Heart right ventricle (tissue), 16 donors: ENCODE measurements at regions not wholly inside any gene's neighbourhood (a gene's known extent, or its start where the extent isn't known, plus 50 kb on each side); places are given as distances from the start of the nearest gene placed in this dataset.

Source experiments
- ATAC-seq, 8 donors: fragments of 200-7000 bp; cut with Tn5 transposase; one replicate each; pipeline ENCODE4 v1.9.1; 2020; ENCODE audit warnings: mild to moderate bottlenecking in 8 of 8, moderate library complexity in 8 of 8, moderate number of reproducible peaks in 1 of 8
- DNase-seq, 2 donors: peaks; one replicate each; pipeline ENCODE4 v3.0.0-alpha.2; 2020
- H3K27ac ChIP-seq, 10 donors: fragments of 200-600 bp; sonication (generic) in 2 of 10; one replicate each; pipeline versions ENCODE4 v1.5.0 to v1.8.0; 2020 to 2022; ENCODE audit warnings: mild to moderate bottlenecking in 3 of 10
- H3K27me3 ChIP-seq, 7 donors: fragments of 200-600 bp; one replicate each; pipeline ENCODE4 v1.8.0; 2021 to 2022; ENCODE audit warnings: mild to moderate bottlenecking in 2 of 7
- H3K36me3 ChIP-seq, 9 donors: fragments of 200-600 bp; sonication (generic) in 1 of 9; one replicate each; pipeline versions ENCODE4 v1.5.0 to v1.8.0; 2020 to 2022; ENCODE audit warnings: mild to moderate bottlenecking in 2 of 9
- H3K4me1 ChIP-seq, 9 donors: fragments of 200-600 bp; sonication (generic) in 1 of 9; one replicate each; pipeline versions ENCODE4 v1.5.0 to v1.8.0; 2020 to 2022; ENCODE audit warnings: mild to moderate bottlenecking in 4 of 9
- H3K4me3 ChIP-seq, 10 donors: fragments of 200-600 bp; sonication (generic) in 2 of 10; one replicate each; pipeline versions ENCODE4 v1.5.0 to v1.8.0; 2020 to 2022; ENCODE audit warnings: mild to moderate bottlenecking in 7 of 10, moderate library complexity in 2 of 10
- H3K9me3 ChIP-seq, 11 donors: fragments of 200-600 bp in 10 of 11; sonication (generic) in 2 of 11; one replicate each; pipeline versions ENCODE4 v1.5.0 to v1.8.0; 2013 to 2022; ENCODE audit warnings: mild to moderate bottlenecking in 2 of 11, control low read depth in 1 of 11, moderate library complexity in 1 of 11
- WGBS, 2 donors: extraction: QIAGEN DNeasy Blood & Tissue Kit; methylation state at CpG; one replicate each; pipeline ENCODE4 v1.1.7; 2013; ENCODE audit warnings: inconsistent platforms in 1 of 2; 5-methylcytosine and 5-hydroxymethylcytosine counted together
- intact Hi-C, 10 donors: fragments of 100-400 bp; cut with DNase I; formaldehyde crosslinking; loops; one replicate each; pipeline versions ENCODE4 v1.11.1 to v1.14.2; 2022
- TF ChIP-seq, protein P1 (sequence below), 9 donors: fragments of 200-600 bp; sonication (generic) in 2 of 9; IDR thresholded peaks; one replicate each; pipeline versions ENCODE4 v1.5.0 to v1.8.0; 2021 to 2022; ENCODE audit warnings: antibody characterized with exemption in 9 of 9, mild to moderate bottlenecking in 5 of 9, moderate library complexity in 1 of 9
- donor health status: Arrhythmogenic right ventricular cardiomyopathy.
- donor health status: ischemic (EF 13 %, LVEDD 7.1; RV severe dilation, severe dysfunction).
- donor health status: healthy with polysubstance abuse.
- donor health status: DM: no; HTN: yes; CAD: no.
- donor health status: DM: no; HTN: no; CAD: no.
- donor health status: ischemic (EF 25% LVEDD 6.9; RV normal size, moderate dysfunction).
- donor health status: ischemic (EF 25% LVEDD 5.7; RV mildly dilated, moderate dysfunction).
- donor health status: healthy.
- donor health status: DM: yes; HTN: yes; CAD: no.
- donor health status: Ischemic cardiomyopathy.
- donor health status: ischemic (EF 35%, LVEDD 5.7; RV mildly dilated, moderate dysfunction).
- donor health status: nonischemic (EF 11% LVEDD 7.7; RV severe dilation, severe dysfunction).
- donor health status: DM: yes; HTN: yes; CAD: no.
- donor health status: PGD.
- donor health status: ischemic (EF 29% LVEDD 5.4; RV normal size, mild dysfunction).
- donor health status: nonischemic (EF 23%, LVEDD 6.1; RV moderate dilation, normal function).

DNA sequence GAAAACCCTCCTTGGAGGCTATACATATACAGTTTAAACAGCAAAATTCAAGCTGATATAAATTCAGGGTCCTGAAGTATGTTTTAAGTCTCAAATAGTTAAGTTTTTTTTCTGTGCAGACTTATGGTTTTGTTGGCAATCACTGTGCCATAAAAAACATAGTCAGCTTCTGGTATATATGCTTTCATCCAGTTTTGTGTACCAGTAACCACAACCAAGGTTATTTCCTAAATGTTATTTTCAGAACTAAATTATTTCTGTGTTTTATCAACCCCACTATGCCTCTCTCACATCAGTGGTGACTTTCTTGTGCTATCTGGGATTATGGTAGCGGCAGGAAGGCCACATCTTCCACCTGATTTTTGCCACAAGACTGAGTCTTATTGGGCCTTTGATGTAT, 107.7 kb upstream of the SMARCA2 start:
- ATAC-seq (no peak), DNase-seq (no peak)
- TF ChIP-seq, protein P1, sequence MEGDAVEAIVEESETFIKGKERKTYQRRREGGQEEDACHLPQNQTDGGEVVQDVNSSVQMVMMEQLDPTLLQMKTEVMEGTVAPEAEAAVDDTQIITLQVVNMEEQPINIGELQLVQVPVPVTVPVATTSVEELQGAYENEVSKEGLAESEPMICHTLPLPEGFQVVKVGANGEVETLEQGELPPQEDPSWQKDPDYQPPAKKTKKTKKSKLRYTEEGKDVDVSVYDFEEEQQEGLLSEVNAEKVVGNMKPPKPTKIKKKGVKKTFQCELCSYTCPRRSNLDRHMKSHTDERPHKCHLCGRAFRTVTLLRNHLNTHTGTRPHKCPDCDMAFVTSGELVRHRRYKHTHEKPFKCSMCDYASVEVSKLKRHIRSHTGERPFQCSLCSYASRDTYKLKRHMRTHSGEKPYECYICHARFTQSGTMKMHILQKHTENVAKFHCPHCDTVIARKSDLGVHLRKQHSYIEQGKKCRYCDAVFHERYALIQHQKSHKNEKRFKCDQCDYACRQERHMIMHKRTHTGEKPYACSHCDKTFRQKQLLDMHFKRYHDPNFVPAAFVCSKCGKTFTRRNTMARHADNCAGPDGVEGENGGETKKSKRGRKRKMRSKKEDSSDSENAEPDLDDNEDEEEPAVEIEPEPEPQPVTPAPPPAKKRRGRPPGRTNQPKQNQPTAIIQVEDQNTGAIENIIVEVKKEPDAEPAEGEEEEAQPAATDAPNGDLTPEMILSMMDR (IDR thresholded peaks at IDR 0.05), result no peak
- H3K9me3 ChIP-seq, result peaks cover 0 to 27% (median 9%) of the 10 kb centered on the region in 11 donors
- H3K4me3 ChIP-seq, result no peak overlapping the region
- intact Hi-C loops, result no loop called here
- H3K36me3 ChIP-seq, result no peaks in the 10 kb centered on the region
- H3K27ac ChIP-seq, result no peak overlapping the region
- H3K4me1 ChIP-seq, result no peaks in the 10 kb centered on the region
- WGBS, 2 donors, result 87 to 90% methylated on average over 1 of the region's 1 CpG
- no peaks in the 10 kb centered on the region for H3K27me3 ChIP-seq

DNA sequence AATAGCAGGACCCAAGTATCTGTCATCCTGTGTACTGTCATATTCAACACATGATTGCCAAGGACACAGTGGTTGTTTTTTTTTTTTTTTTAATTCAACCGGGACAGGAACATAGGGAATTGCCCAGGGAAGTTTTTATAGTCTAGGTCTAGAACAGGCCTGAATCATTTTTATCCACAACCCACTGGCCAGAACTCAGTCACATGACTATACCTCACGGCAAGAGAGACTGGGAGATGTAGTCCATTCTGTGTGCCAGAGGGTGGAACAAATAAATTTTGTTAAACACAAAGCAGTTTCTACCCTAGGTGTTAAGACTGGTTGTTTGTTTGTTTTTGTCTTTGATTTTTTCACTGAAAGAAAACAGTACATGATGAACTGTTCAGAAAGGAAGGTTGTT, 105.8 kb upstream of the SMARCA2 start:
- 63 to 72% methylated on average over 2 of the region's 2 CpGs for WGBS, 2 donors
- no peak for DNase-seq
- H3K27ac ChIP-seq, result no peak overlapping the region
- H3K4me1 ChIP-seq, result no peaks in the 10 kb centered on the region
- TF ChIP-seq, protein P1 (IDR thresholded peaks at IDR 0.05), result no peak
- ATAC-seq, result no peak
- peaks cover 0 to 9% (median 0%) of the 10 kb centered on the region in 11 donors for H3K9me3 ChIP-seq
- H3K4me3 ChIP-seq, result no peak overlapping the region
- intact Hi-C loops, result no loop called here
- H3K36me3 ChIP-seq, result no peaks in the 10 kb centered on the region
- peaks cover 0 to 2% (median 0%) of the 10 kb centered on the region in 7 donors for H3K27me3 ChIP-seq

DNA sequence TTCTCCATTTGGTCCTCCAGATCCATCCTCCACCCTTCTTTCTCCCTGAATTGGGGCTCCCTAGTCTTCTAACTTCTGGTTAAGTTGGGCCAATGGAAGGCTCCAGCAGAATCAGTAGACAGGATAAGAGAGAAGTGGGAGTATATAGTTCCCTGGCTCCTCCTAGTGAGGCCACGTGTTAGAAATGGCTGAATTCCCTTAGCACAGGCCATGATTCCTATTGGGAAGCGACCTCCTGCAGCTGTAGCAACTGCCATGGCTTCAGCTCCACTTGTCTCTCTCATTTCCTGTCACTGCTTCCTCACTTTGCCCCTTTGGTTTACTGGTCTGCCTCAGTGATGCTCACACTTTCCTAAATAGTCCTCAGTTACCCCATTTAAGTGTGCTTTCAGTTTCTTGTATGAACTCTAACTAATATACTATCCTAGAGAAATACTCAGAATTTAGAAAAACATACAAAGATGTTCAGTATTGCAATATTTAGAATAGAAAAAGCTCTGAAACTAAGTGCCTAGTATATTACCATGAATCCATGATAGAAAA, 104.8 kb upstream of the SMARCA2 start:
- DNase-seq, result no peak
- Histone ChIP-seq H3K9me3 (peaks cover 0 to 3% (median 0%) of the 10 kb centered on the region in 11 donors), H3K4me3 (no peak overlapping the region), H3K27ac (no peak overlapping the region), H3K4me1 (no peaks in the 10 kb centered on the region), H3K27me3 (peaks cover 0 to 12% (median 0%) of the 10 kb centered on the region in 7 donors), H3K36me3 (no peaks in the 10 kb centered on the region)
- intact Hi-C loops, result no loop called here
- TF ChIP-seq, protein P1 (IDR thresholded peaks at IDR 0.05), result no peak
- WGBS, 2 donors, result 45 to 49% methylated on average over 2 of the region's 2 CpGs
- ATAC-seq, result no peak

DNA sequence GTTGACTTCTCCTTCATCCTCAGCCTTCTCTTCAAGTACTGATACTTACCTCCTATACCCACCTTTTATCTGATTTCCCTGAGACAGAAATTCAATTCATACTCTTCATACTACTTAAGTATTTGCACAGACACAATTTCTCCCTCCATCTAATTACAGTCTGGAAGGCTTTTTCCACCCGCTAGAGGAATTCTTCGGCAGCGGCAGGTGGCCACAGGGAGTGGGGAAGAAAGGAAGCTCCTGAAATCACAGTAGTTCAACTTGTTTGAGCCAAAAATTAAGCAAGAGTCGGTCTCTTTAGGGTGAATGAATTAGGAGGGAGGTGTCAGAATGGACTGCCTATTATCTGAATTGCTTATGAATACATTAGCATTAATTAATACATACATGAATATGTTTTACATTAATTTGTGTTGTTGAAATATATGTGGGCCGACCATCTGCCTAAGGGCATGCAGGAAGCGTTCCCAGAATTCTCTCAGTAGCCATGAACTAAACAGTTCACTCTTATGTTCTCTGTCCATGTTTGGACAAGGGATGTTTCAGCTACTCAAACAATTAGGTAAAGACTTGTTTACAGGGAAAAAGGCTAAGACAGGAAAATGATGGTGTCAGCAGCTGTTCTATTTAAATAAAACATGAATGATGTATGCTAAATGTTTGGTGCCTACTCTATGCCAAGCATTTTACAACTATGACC, 101.4 kb upstream of the SMARCA2 start:
- intact Hi-C loops, result no loop called here
- H3K4me1 ChIP-seq, result no peaks in the 10 kb centered on the region
- H3K27me3 ChIP-seq, result peaks cover 0 to 26% (median 16%) of the 10 kb centered on the region in 7 donors
- no peak overlapping the region for H3K27ac ChIP-seq
- ATAC-seq (no peak), DNase-seq (no peak)
- 85 to 87% methylated on average over 6 of the region's 6 CpGs for WGBS, 2 donors
- no peak overlapping the region for H3K4me3 ChIP-seq
- no peaks in the 10 kb centered on the region for H3K36me3 ChIP-seq
- peaks cover 0 to 3% (median 0%) of the 10 kb centered on the region in 11 donors for H3K9me3 ChIP-seq
- TF ChIP-seq, protein P1 (IDR thresholded peaks at IDR 0.05), result no peak
